Suprapubic skin (tissue), 4 donors: ENCODE measurements at regions not wholly inside any gene's neighbourhood (a gene's known extent, or its start where the extent isn't known, plus 50 kb on each side); places are given as distances from the start of the nearest gene placed in this dataset.
"Not testable (repeated sequence)": the region's sequence is repeated elsewhere in the genome, so short reads cannot be mapped to it uniquely, and the experiment has no call there.

Experiments
- CTCF ChIP-seq, 2 donors: fragments of 200-600 bp in 1 of 2; fragments of 450-650 bp in 1 of 2; sonication (generic) in 1 of 2; IDR thresholded peaks; one replicate each; pipeline ENCODE4 v1.5.1; 2016 to 2019; ENCODE audit warnings: antibody characterized with exemption in 2 of 2, mild to moderate bottlenecking in 1 of 2, moderate library complexity in 1 of 2
- EP300 ChIP-seq: sonication (generic); formaldehyde crosslinking; IDR thresholded peaks from one replicate; pipeline ENCODE4 v1.6.1; 2017; ENCODE audit warnings: antibody characterized with exemption
- POLR2A ChIP-seq, 2 donors: fragments of 450-650 bp; IDR thresholded peaks; one replicate each; pipeline ENCODE4 v1.6.1; 2017; ENCODE audit warnings: antibody characterized with exemption in 2 of 2, mild to moderate bottlenecking in 2 of 2, moderate library complexity in 2 of 2
- POLR2AphosphoS5 ChIP-seq, 3 donors: sonication (generic); formaldehyde crosslinking; IDR thresholded peaks; one replicate each; pipeline ENCODE4 v1.6.1; 2017; ENCODE audit warnings: antibody characterized with exemption in 3 of 3

- not testable (repeated sequence) for TF ChIP-seq CTCF (IDR thresholded peaks at IDR 0.05); EP300; POLR2AphosphoS5 (IDR thresholded peaks at IDR 0.05); POLR2A (IDR thresholded peaks at IDR 0.05)
Observed at GRCh38 chr16:33064454-33065073, 129.5 kb upstream of the TP53TG3C start.
